ENCODE measurements at regions not wholly inside any gene's neighbourhood (a gene's known extent, or its start where the extent isn't known, plus 50 kb on each side); places are given as distances from the start of the nearest gene placed in this dataset.

DNA sequence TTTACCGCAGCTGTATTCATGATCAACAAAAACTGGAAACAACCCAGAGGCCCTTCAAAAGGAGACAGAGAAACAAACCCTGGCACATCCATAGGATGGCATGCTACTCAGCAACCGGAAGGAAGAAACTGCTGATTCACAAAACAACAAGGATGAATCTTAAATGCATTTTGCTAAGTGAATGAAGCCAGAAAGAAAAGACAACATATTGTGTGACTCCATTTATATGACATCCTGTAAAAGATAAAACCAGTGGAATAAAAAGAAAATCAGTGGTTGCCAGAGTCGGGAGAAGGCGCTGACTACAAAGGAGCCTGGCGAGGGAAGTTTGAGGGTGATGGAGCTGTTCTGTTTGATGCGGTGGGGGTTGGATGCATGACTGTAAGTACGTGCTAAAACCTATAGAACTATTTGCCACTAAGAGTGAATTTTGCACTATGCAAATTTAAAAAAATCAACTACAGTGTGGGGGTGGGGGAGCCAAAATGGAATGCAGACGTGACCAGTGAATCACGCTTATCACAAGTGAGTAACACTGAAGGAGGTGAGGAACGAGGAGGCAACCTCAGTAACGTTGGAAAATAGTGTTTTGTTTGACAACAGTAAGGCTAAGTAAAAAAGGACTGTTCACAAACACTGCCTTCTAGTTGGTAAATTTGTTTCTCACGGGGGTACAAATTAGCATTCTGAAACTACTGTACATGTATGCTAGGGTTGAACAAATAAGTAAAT lies 108.9 kb downstream of the INHBB start:
- Histone ChIP-seq H4K20me1 (replicated peaks in 1 of 2; ENCODE audit: control insufficient read depth in 1 of 2, insufficient read depth in 2 of 2, low read length in 2 of 2) (peaks cover 0 to 2% of the 10 kb centered on the region in 2 experiments), H3K4me3 (ENCODE audit: extremely low read depth in 1 of 4, insufficient read depth in 2 of 4, low read depth in 3 of 4, low read length in 4 of 4) (no peak overlapping the region), H4K5ac (ENCODE audit: insufficient read length, low read depth, low read length) (no peak overlapping the region), H2BK5ac (ENCODE audit: low read depth, low read length) (no peak overlapping the region), H3K4me1 (replicated peaks in 1 of 4; ENCODE audit: control insufficient read depth in 3 of 4, insufficient read depth in 4 of 4, low read length in 3 of 4) (peaks cover 0 to 2% (median 0%) of the 10 kb centered on the region in 4 experiments; a peak in 2 of 7 replicates), H2AK5ac (ENCODE audit: low read depth, low read length) (no peak overlapping the region), H4K91ac (replicated peaks; ENCODE audit: insufficient read length, low read length) (no peak overlapping the region), H3K36me3 (ENCODE audit: control insufficient read depth in 2 of 4, insufficient read depth in 4 of 4, low read length in 3 of 4) (no peaks in the 10 kb centered on the region), H3K4ac (replicated peaks; ENCODE audit: insufficient read length, low read depth, low read length) (no peak overlapping the region), H3K18ac (ENCODE audit: extremely low read depth, low read length) (no peak overlapping the region), H2BK20ac (ENCODE audit: low read length) (no peak overlapping the region), H3K9me3 (ENCODE audit: insufficient read depth in 2 of 2, low read depth in 1 of 2, low read length in 1 of 2) (no peaks in the 10 kb centered on the region), H3K27me3 (replicated peaks in 1 of 4; ENCODE audit: control insufficient read depth in 3 of 4, extremely low read depth in 1 of 4, insufficient read depth in 3 of 4, low read length in 3 of 4) (peaks cover under 1 to 23% (median 11%) of the 10 kb centered on the region in 4 experiments; a peak in 6 of 7 replicates), H3K56ac (replicated peaks; ENCODE audit: insufficient read length, low read depth, low read length) (no peak overlapping the region), H2BK15ac (ENCODE audit: low read length) (no peak overlapping the region), H2BK120ac (replicated peaks; ENCODE audit: low read depth, low read length) (no peak overlapping the region), H2AFZ (ENCODE audit: low read length) (no peak overlapping the region), H3K27ac (ENCODE audit: low read depth, low read length) (no peak overlapping the region), H3K4me2 (ENCODE audit: insufficient read depth in 1 of 2, low read depth in 2 of 2, low read length in 2 of 2) (no peak overlapping the region), H3K23me2 (ENCODE audit: low read depth, low read length) (no peaks in the 10 kb centered on the region), H2BK12ac (ENCODE audit: low read depth, low read length) (no peak overlapping the region), H3K79me1 (ENCODE audit: low read depth, low read length) (no peaks in the 10 kb centered on the region; the same call in 1 of the 2 replicates), H3K23ac (ENCODE audit: insufficient read length) (no peak overlapping the region), H3K79me2 (ENCODE audit: control insufficient read depth in 1 of 2, insufficient read depth in 2 of 2, low read length in 2 of 2) (no peaks in the 10 kb centered on the region), H3K9ac (replicated peaks in 1 of 4; ENCODE audit: extremely low read depth in 1 of 4, low read depth in 3 of 4, low read length in 3 of 4) (no peak overlapping the region), H3K14ac (ENCODE audit: insufficient read length) (no peak overlapping the region), H4K8ac (ENCODE audit: extremely low read depth, insufficient read depth, low read length) (no peak overlapping the region)
- TF ChIP-seq GTF2F1 (IDR thresholded peaks at IDR 0.05; ENCODE audit: borderline replicate concordance, low read depth, low read length) (no peak), SUZ12 (IDR thresholded peaks at IDR 0.05; ENCODE audit: low read length) (0 out of 2 replicates have a peak, but pooled peaks have one; percentile 29)
- 90% methylated on average over 12 of the region's 12 CpGs; no CpG with 5 or more reads in 1 of the 2 experiments for WGBS, 2 experiments (ENCODE audit: extremely low coverage in 1 of 2, insufficient coverage in 1 of 2, insufficient read length in 1 of 2, insufficient replicate concordance in 2 of 2, low coverage in 1 of 2, low lambda C conversion rate in 2 of 2, missing lambda C conversion rate in 1 of 2)
- FAIRE-seq: no peak
- POLR2A ChIA-PET (ENCODE audit: partially characterized antibody): no interaction called here
- DNase-seq (ENCODE audit: low read depth in 1 of 2, low spot score in 2 of 2): no peak
- CTCF ChIA-PET (ENCODE audit: partially characterized antibody): interaction anchor here (1.0 to 2.8 kb wide), 2 partner anchors 18 to 98 kb away, joined by 3 to 10 read pairs; no protein-coding TSS in a partner anchor
